Common myeloid progenitor, CD34-positive (primary cell): ENCODE measurements at regions not wholly inside any gene's neighbourhood (a gene's known extent, or its start where the extent isn't known, plus 50 kb on each side); places are given as distances from the start of the nearest gene placed in this dataset.

ENCODE experiments used
- CTCF ChIA-PET: fragments of 350-600 bp; sonication (Branson Sonifier 250); formaldehyde crosslinking; loops from one replicate; lab custom pipeline; 2021; ENCODE audit warnings: antibody characterized with exemption; lab: Charles Lee
- POLR2A ChIA-PET: fragments of 350-600 bp; sonication (Branson Sonifier 250); formaldehyde crosslinking; loops from one replicate; lab custom pipeline; 2021; ENCODE audit warnings: antibody characterized with exemption; lab: Charles Lee
- DNase-seq, 3 donors: peaks; one replicate each; pipeline versions ENCODE4 v3.0.0 to v3.0.0-alpha.2; 2013
- H3K27ac ChIP-seq, 2 experiments: 1 replicate in 1 of 2; 2 replicates in 1 of 2; pipeline ENCODE4 v1.7.0; 2013; ENCODE audit warnings: inconsistent platforms in 2 of 2, low read length in 2 of 2, mild to moderate bottlenecking in 2 of 2, low read depth in 1 of 2, moderate library complexity in 1 of 2; ENCODE audit not compliant: severe bottlenecking in 2 of 2, insufficient read depth in 1 of 2, poor library complexity in 1 of 2
- H3K27me3 ChIP-seq, 5 experiments: replicated peaks in 2 of 5; 1 replicate in 3 of 5; 2 replicates in 2 of 5; pipeline versions ENCODE4 v1.6.1 to v1.7.0; 2013; ENCODE audit warnings: low read length in 4 of 5, mild to moderate bottlenecking in 2 of 5, moderate library complexity in 2 of 5, inconsistent platforms in 1 of 5; ENCODE audit not compliant: insufficient read depth in 5 of 5, control insufficient read depth in 4 of 5
- H3K36me3 ChIP-seq, 4 experiments: 1 replicate in 2 of 4; 2 replicates in 2 of 4; pipeline versions ENCODE4 v1.6.1 to v1.7.0; 2013; ENCODE audit warnings: low read length in 3 of 4, control low read depth in 1 of 4, mild to moderate bottlenecking in 1 of 4; ENCODE audit not compliant: control insufficient read depth in 4 of 4, insufficient read depth in 4 of 4
- H3K4me1 ChIP-seq, 4 experiments: 1 replicate in 3 of 4; 2 replicates in 1 of 4; pipeline versions ENCODE4 v1.6.1 to v1.7.1; 2013; ENCODE audit warnings: low read length in 3 of 4, mild to moderate bottlenecking in 3 of 4, control low read depth in 1 of 4, inconsistent platforms in 1 of 4, moderate library complexity in 1 of 4; ENCODE audit not compliant: control insufficient read depth in 4 of 4, insufficient read depth in 4 of 4; ENCODE audit errors: control extremely low read depth in 1 of 4
- H3K4me3 ChIP-seq, 7 experiments: 1 replicate in 4 of 7; 2 replicates in 3 of 7; pipeline versions ENCODE4 v1.5.1 to v1.7.0; 2013; ENCODE audit warnings: mild to moderate bottlenecking in 7 of 7, low read length in 6 of 7, moderate library complexity in 6 of 7, inconsistent platforms in 2 of 7, low read depth in 2 of 7, control low read depth in 1 of 7; ENCODE audit not compliant: insufficient read depth in 4 of 7, control insufficient read depth in 1 of 7; ENCODE audit errors: extremely low read depth in 1 of 7
- H3K9me3 ChIP-seq, 5 experiments: 1 replicate in 4 of 5; 2 replicates in 1 of 5; pipeline versions ENCODE4 v1.6.1 to v1.7.1; 2013; ENCODE audit warnings: low read length in 4 of 5, mild to moderate bottlenecking in 2 of 5, inconsistent platforms in 1 of 5, low read depth in 1 of 5, moderate library complexity in 1 of 5; ENCODE audit not compliant: control insufficient read depth in 4 of 5, insufficient read depth in 2 of 5; ENCODE audit errors: control extremely low read depth in 1 of 5
- WGBS: methylation state at CpG from one replicate; pipeline ENCODE4 v1.1.5; 2013; ENCODE audit not compliant: insufficient coverage; 5-methylcytosine and 5-hydroxymethylcytosine counted together

DNA sequence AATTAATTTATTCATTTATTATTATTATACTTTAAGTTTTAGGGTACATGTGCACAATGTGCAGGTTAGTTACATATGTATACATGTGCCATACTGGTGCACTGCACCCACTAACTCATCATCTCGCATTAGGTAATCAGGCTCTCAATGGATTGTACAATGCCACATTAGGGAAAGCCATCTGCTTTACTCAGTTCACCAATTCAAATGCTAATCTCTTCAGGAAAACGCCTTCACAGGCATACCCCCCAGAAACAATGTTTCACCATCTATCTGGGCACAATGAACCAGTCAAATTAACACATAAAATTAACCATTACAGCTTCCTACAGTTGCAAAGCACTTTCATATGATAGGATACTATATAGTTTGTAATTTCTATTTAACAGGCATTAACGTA is 84.8 kb upstream of the DNAJC10 start:
- ChIA-PET CTCF (no interaction called here), POLR2A (no interaction called here)
- H3K4me3 ChIP-seq, result no peak overlapping the region
- 100% methylated on average over 1 of the region's 3 CpGs for WGBS
- no peaks in the 10 kb centered on the region for H3K36me3 ChIP-seq
- H3K4me1 ChIP-seq, result no peaks in the 10 kb centered on the region
- DNase-seq, result no peak
- H3K9me3 ChIP-seq, result no peaks in the 10 kb centered on the region
- H3K27ac ChIP-seq, result no peak overlapping the region
- H3K27me3 ChIP-seq, result no peaks in the 10 kb centered on the region

- H3K36me3 ChIP-seq, result no peaks in the 10 kb centered on the region
- no peak for DNase-seq
- H3K27me3 ChIP-seq, result no peaks in the 10 kb centered on the region
- H3K9me3 ChIP-seq, result no peaks in the 10 kb centered on the region
- no peaks in the 10 kb centered on the region for H3K4me1 ChIP-seq
- ChIA-PET CTCF (interaction anchor here (2.8 kb wide), 1 partner anchor 15 kb away, joined by 7 read pairs; no protein-coding TSS in a partner anchor), POLR2A (no interaction called here)
- H3K4me3 ChIP-seq, result no peak overlapping the region
- no peak overlapping the region for H3K27ac ChIP-seq
- 100% methylated on average over 2 of the region's 3 CpGs for WGBS
Observed at GRCh38 chr2:182634386-182634785, 81.7 kb upstream of the DNAJC10 start.

DNA sequence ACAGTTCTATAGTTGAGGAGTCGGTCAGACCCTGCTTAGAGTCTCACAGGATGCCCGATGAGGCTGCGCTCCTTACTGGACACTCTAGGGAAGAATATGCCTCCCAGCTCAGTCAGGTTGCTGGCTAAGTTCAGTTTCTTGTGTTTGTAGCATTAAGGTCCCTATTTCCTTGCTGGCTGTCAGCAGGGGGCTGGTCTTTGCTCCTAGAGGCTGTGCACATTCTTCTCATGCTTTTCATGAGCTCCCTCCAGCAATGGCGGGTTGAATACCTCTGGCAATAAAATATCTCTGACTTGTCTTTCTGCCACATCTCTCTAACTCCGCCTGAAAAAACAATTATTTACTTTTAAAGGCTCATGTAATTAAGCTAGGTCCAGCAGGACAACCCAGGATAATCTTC is 79.4 kb upstream of the DNAJC10 start:
- no peak for DNase-seq
- Histone ChIP-seq H3K36me3 (no peaks in the 10 kb centered on the region), H3K27ac (no peak overlapping the region), H3K4me3 (no peak overlapping the region), H3K27me3 (no peaks in the 10 kb centered on the region), H3K9me3 (no peaks in the 10 kb centered on the region), H3K4me1 (no peaks in the 10 kb centered on the region)
- 96% methylated on average over 4 of the region's 5 CpGs for whole genome bisulfite sequencing
- POLR2A ChIA-PET, result no interaction called here
- CTCF ChIA-PET, result interaction anchor here (1.2 to 2.8 kb wide), 3 partner anchors 11 to 30 kb away, joined by 3 to 7 read pairs (median 3); no protein-coding TSS in a partner anchor

DNA sequence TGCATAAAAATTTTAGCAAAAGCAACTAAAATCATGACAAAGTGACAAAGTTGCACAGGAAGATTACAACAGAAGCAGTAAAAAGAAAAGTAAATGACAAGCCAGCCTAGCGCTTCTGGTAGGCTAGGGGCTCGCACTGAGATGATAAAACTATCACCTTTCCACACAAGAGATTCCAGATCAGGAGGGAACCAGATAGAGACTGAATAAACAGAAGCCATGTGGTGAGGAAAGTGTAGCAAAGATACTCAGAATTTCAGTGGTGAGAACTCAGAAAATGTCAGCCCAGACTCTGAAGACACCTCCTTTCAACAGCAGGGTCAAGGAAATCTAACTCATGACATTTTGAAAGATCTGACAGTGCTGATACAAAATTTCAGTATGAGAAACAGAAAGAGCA is 77.4 kb upstream of the DNAJC10 start:
- WGBS, result no CpG with 5 or more reads among the region's 2 CpGs
- H3K36me3 ChIP-seq, result no peaks in the 10 kb centered on the region
- POLR2A ChIA-PET, result no interaction called here
- H3K27ac ChIP-seq, result no peak overlapping the region
- no peaks in the 10 kb centered on the region for H3K27me3 ChIP-seq
- peaks cover 0 to 3% (median under 1%) of the 10 kb centered on the region in 4 experiments for H3K4me1 ChIP-seq
- H3K9me3 ChIP-seq, result no peaks in the 10 kb centered on the region
- CTCF ChIA-PET, result no interaction called here
- no peak for DNase-seq
- no peak overlapping the region for H3K4me3 ChIP-seq

DNA sequence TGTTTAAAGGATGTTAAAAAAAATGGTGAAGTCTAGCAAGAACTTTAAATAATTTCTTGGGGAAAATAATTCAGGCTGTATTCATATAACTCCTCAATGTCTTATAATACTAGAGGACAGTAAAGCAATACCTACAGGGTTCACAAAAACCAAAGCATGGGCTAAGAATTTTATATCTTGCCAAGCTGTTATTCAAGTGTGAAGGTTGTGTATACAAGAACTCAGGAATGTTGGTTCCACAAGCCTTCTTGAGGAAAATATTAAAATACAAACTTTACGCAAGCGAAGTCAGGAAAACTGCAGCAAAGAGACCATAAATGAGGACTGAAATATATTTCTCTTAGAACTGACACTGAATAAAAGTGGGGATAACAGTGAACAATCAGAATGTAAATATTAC is 76.1 kb upstream of the DNAJC10 start:
- ChIA-PET CTCF (no interaction called here), POLR2A (no interaction called here)
- Histone ChIP-seq H3K36me3 (no peaks in the 10 kb centered on the region), H3K4me1 (peaks cover 0 to 3% (median 1%) of the 10 kb centered on the region in 4 experiments), H3K4me3 (no peak overlapping the region), H3K9me3 (no peaks in the 10 kb centered on the region), H3K27ac (no peak overlapping the region), H3K27me3 (no peaks in the 10 kb centered on the region)
- no CpG with 5 or more reads among the region's 2 CpGs for WGBS
- no peak for DNase-seq

GRCh38 chr2:182642328-182642727 is 73.7 kb upstream of the DNAJC10 start:
- no peaks in the 10 kb centered on the region for H3K9me3 ChIP-seq
- H3K4me1 ChIP-seq, result peaks cover 0 to 3% (median 1%) of the 10 kb centered on the region in 4 experiments
- no peaks in the 10 kb centered on the region for H3K36me3 ChIP-seq
- CTCF ChIA-PET, result no interaction called here
- no peak overlapping the region for H3K4me3 ChIP-seq
- POLR2A ChIA-PET, result no interaction called here
- no peaks in the 10 kb centered on the region for H3K27me3 ChIP-seq
- 100% methylated on average over 2 of the region's 3 CpGs for WGBS
- no peak overlapping the region for H3K27ac ChIP-seq
- peak; percentile 8 to 34 (median 33) for DNase-seq

- 72% methylated on average over 2 of the region's 5 CpGs for WGBS
- no peaks in the 10 kb centered on the region for H3K36me3 ChIP-seq
- no peak overlapping the region for H3K4me3 ChIP-seq
- CTCF ChIA-PET, result interaction anchor here (0.6 to 3.1 kb wide), 4 partner anchors 10 to 459 kb away, joined by 3 to 40 read pairs (median 20); no protein-coding TSS in a partner anchor
- no peaks in the 10 kb centered on the region for H3K9me3 ChIP-seq
- H3K4me1 ChIP-seq, result peaks cover 0 to 3% (median 1%) of the 10 kb centered on the region in 4 experiments
- no peaks in the 10 kb centered on the region for H3K27me3 ChIP-seq
- DNase-seq, result no peak
- POLR2A ChIA-PET, result no interaction called here
- no peak overlapping the region for H3K27ac ChIP-seq
Observed at GRCh38 chr2:182646763-182647498, 69.1 kb upstream of the DNAJC10 start.
